Suprapubic skin (tissue), 3 donors: ENCODE measurements at regions not wholly inside any gene's neighbourhood (a gene's known extent, or its start where the extent isn't known, plus 50 kb on each side); places are given as distances from the start of the nearest gene placed in this dataset.

Experiments
- CTCF ChIP-seq, 2 donors: fragments of 200-600 bp in 1 of 2; fragments of 450-650 bp in 1 of 2; sonication (generic) in 1 of 2; IDR thresholded peaks; one replicate each; pipeline ENCODE4 v1.5.1; 2016 to 2019; ENCODE audit warnings: antibody characterized with exemption in 2 of 2, mild to moderate bottlenecking in 1 of 2, moderate library complexity in 1 of 2
- POLR2AphosphoS5 ChIP-seq, 3 donors: sonication (generic); formaldehyde crosslinking; IDR thresholded peaks; one replicate each; pipeline ENCODE4 v1.6.1; 2017; ENCODE audit warnings: antibody characterized with exemption in 3 of 3

DNA sequence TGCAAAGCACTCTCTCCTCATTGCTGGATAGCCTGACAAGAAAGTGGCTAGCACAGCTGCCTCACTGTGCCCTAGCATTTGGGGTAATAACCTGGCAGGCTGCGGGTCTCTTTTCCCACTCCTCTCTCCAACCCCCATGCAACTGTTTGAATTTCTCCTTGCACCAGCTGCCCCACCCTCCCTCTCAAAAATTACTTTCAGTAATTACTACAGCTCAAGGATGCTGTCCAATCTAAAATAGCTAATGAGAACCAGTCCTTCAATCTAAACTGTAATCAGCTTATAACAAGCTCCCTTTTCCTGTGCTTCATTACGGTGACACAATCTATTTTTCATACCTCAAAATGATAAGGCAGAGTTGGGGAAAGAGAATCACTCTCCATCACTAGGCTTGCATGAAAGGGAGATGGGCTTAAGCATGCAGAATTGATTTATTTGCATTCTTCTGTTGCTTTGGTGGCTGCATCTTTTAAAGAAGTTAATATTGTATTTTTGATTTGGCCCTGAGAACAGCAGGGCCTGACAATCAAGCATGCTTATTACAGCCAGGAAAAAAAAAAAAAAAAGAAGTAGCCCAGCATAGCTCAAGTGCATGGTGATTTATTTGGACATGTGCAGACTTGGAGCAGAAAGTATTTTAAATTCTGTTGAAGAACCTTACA is 881.8 kb downstream of the SLC4A3 start:
- TF ChIP-seq CTCF (IDR thresholded peaks at IDR 0.05) (no peak), POLR2AphosphoS5 (IDR thresholded peaks at IDR 0.05) (no peak)
